ENCODE measurements at regions not wholly inside any gene's neighbourhood (a gene's known extent, or its start where the extent isn't known, plus 50 kb on each side); places are given as distances from the start of the nearest gene placed in this dataset.

- Mint-ChIP-seq H3K9me3 (peaks cover 0 to 8% (median 2%) of the 10 kb centered on the region in 7 donors), H3K4me3 (no peak overlapping the region), H3K27me3 (ENCODE audit: low read depth in 3 of 3) (peaks cover 0 to 5% (median 4%) of the 10 kb centered on the region in 3 donors), H3K27ac (no peak overlapping the region), H3K4me1 (no peaks in the 10 kb centered on the region), H3K36me3 (no peaks in the 10 kb centered on the region)
- Histone ChIP-seq H3K4me1 (ENCODE audit: control insufficient read depth in 1 of 2, insufficient read depth in 2 of 2, low read length in 2 of 2) (no peaks in the 10 kb centered on the region), H4K20me1 (ENCODE audit: insufficient read depth, low read length) (no peaks in the 10 kb centered on the region), H3K27me3 (ENCODE audit: control insufficient read depth in 2 of 2, insufficient read depth in 2 of 2, low read length in 2 of 2) (no peaks in the 10 kb centered on the region), H3K4me3 (replicated peaks in 1 of 3; ENCODE audit: low read depth in 2 of 3, low read length in 3 of 3) (no peak overlapping the region), H3K79me2 (ENCODE audit: insufficient read depth, low read length) (no peaks in the 10 kb centered on the region), H3K9me3 (replicated peaks in 1 of 2; ENCODE audit: control insufficient read depth in 1 of 2, insufficient read depth in 1 of 2, low read length in 2 of 2) (no peaks in the 10 kb centered on the region), H3K36me3 (replicated peaks in 1 of 2; ENCODE audit: control insufficient read depth in 1 of 2, insufficient read depth in 2 of 2, low read length in 2 of 2) (no peaks in the 10 kb centered on the region), H3K4me2 (replicated peaks; ENCODE audit: extremely low read depth, low read length, poor library complexity, severe bottlenecking) (no peak overlapping the region), H3K27ac (ENCODE audit: low read depth in 1 of 2, low read length in 2 of 2) (no peak overlapping the region), H3K9ac (ENCODE audit: insufficient read depth, low read length, poor library complexity, severe bottlenecking) (no peak overlapping the region), H2AFZ (ENCODE audit: insufficient read depth, low read depth, low read length, poor library complexity, severe bottlenecking) (no peak overlapping the region)
- 90% methylated on average over 3 of the region's 4 CpGs for whole genome bisulfite sequencing (ENCODE audit: insufficient coverage)
- intact Hi-C loops (cut with micrococcal nuclease) = no loop called here
- DNase-seq = no peak
- no peak for TF ChIP-seq CTCF (IDR thresholded peaks at IDR 0.05)
Measured at GRCh38 chr2:88250404-88250803, 80.3 kb downstream of the THNSL2 start.

DNA sequence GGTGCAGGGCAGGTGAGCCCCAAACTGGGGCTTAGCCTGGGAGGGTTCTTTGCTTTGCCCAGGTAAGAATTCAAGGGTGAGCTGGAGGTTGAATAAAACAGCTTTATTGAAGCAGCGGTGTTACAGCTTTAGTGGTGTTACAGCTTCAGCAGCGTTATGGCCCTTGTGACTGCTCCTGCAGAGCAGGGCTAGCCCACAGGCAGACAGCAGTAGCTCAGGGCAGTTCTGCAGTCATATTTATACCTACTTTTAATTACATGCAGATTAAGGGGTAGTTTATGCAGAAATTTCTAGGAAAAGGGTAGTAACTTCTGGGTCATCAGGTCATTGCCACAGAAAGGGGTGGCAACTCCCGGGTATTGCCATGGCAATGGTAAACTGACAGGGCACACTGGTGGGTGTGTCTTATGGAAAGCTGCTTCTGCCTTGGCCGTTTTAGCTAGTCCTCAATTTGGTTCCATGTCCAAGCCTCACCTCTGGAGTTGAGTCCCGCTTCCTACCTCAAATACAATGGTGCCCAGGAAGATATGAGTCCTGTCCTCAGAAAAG lies 78.2 kb downstream of the THNSL2 start:
- no peak overlapping the region for H3K27ac Mint-ChIP-seq
- intact Hi-C loops (cut with micrococcal nuclease) = no loop called here
- Histone ChIP-seq H3K36me3 (replicated peaks in 1 of 2; ENCODE audit: control insufficient read depth in 1 of 2, insufficient read depth in 2 of 2, low read length in 2 of 2) (no peaks in the 10 kb centered on the region), H3K79me2 (ENCODE audit: insufficient read depth, low read length) (no peaks in the 10 kb centered on the region), H3K4me1 (ENCODE audit: control insufficient read depth in 1 of 2, insufficient read depth in 2 of 2, low read length in 2 of 2) (no peaks in the 10 kb centered on the region), H3K27me3 (ENCODE audit: control insufficient read depth in 2 of 2, insufficient read depth in 2 of 2, low read length in 2 of 2) (no peaks in the 10 kb centered on the region), H3K4me2 (replicated peaks; ENCODE audit: extremely low read depth, low read length, poor library complexity, severe bottlenecking) (no peak overlapping the region), H3K9me3 (replicated peaks in 1 of 2; ENCODE audit: control insufficient read depth in 1 of 2, insufficient read depth in 1 of 2, low read length in 2 of 2) (peaks cover 4 to 14% of the 10 kb centered on the region in 2 donors), H3K27ac (ENCODE audit: low read depth in 1 of 2, low read length in 2 of 2) (no peak overlapping the region), H3K9ac (ENCODE audit: insufficient read depth, low read length, poor library complexity, severe bottlenecking) (no peak overlapping the region), H3K4me3 (replicated peaks in 1 of 3; ENCODE audit: low read depth in 2 of 3, low read length in 3 of 3) (no peak overlapping the region), H4K20me1 (ENCODE audit: insufficient read depth, low read length) (no peaks in the 10 kb centered on the region), H2AFZ (ENCODE audit: insufficient read depth, low read depth, low read length, poor library complexity, severe bottlenecking) (no peak overlapping the region)
- no peak overlapping the region for H3K4me3 Mint-ChIP-seq
- no peaks in the 10 kb centered on the region for H3K4me1 Mint-ChIP-seq
- DNase-seq = no peak
- peaks cover 4 to 20% (median 13%) of the 10 kb centered on the region in 7 donors for H3K9me3 Mint-ChIP-seq
- no peak for TF ChIP-seq CTCF (IDR thresholded peaks at IDR 0.05)
- WGBS (ENCODE audit: insufficient coverage) = 93% methylated on average over 2 of the region's 5 CpGs
- H3K27me3 Mint-ChIP-seq (ENCODE audit: low read depth in 3 of 3) = peaks cover 0 to 3% (median 1%) of the 10 kb centered on the region in 3 donors
- H3K36me3 Mint-ChIP-seq = no peaks in the 10 kb centered on the region

Data from CD14-positive monocyte (primary cell).